Body of pancreas (tissue), 4 donors: ENCODE measurements at regions not wholly inside any gene's neighbourhood (a gene's known extent, or its start where the extent isn't known, plus 50 kb on each side); places are given as distances from the start of the nearest gene placed in this dataset.

Experiments
- ATAC-seq: fragments of 150-250 bp; one replicate; pipeline ENCODE4 v1.9.1; 2016
- DNase-seq, 4 donors: peaks; one replicate each; pipeline ENCODE4 v3.0.0-alpha.2; 2019
- H3K27ac ChIP-seq, 4 donors: fragments of 200-600 bp; sonication (generic); 1 replicate in 3 of 4; 2 replicates in 1 of 4; pipeline versions ENCODE4 v1.5.1 to v1.6.1; 2016 to 2019; ENCODE audit warnings: mild to moderate bottlenecking in 1 of 4, mixed read lengths in 1 of 4, moderate library complexity in 1 of 4
- H3K27me3 ChIP-seq, 2 donors: fragments of 200-600 bp; sonication (generic); one replicate each; pipeline ENCODE4 v1.6.0; 2016; ENCODE audit warnings: mild to moderate bottlenecking in 1 of 2
- H3K36me3 ChIP-seq, 2 donors: fragments of 200-600 bp; sonication (generic); replicated peaks in 1 of 2; 2 replicates each; pipeline ENCODE4 v1.5.1; 2016; ENCODE audit warnings: low read depth in 2 of 2; ENCODE audit not compliant: insufficient read depth in 1 of 2
- H3K4me1 ChIP-seq: fragments of 200-600 bp; sonication (generic); one replicate; pipeline ENCODE4 v1.6.0; 2016
- H3K4me3 ChIP-seq, 2 donors: fragments of 200-600 bp; sonication (generic); 1 replicate in 1 of 2; 2 replicates in 1 of 2; pipeline ENCODE4 v1.5.1; 2016 to 2019
- H3K9me3 ChIP-seq, 3 donors: fragments of 200-600 bp; sonication (generic); 1 replicate in 2 of 3; 2 replicates in 1 of 3; pipeline ENCODE4 v1.5.1; 2016
- POLR2A ChIP-seq, 3 donors: fragments of 450-650 bp; IDR thresholded peaks; one replicate each; pipeline ENCODE4 v1.6.1; 2016; ENCODE audit warnings: antibody characterized with exemption in 3 of 3, mild to moderate bottlenecking in 2 of 3
- WGBS, 2 donors: methylation state at CpG; one replicate each; pipeline ENCODE4 v1.1.5; 2017; 5-methylcytosine and 5-hydroxymethylcytosine counted together
- intact Hi-C: fragments of 100-400 bp; cut with DNase I; formaldehyde crosslinking; loops from one replicate; pipeline ENCODE4 v1.15.1; 2023
- TF ChIP-seq, protein P1 (sequence below), 7 experiments: fragments of 450-650 bp in 4 of 7; fragments of 200-600 bp in 3 of 7; sonication (generic) in 3 of 7; IDR thresholded peaks; one replicate each; pipeline ENCODE4 v1.5.1; 2016 to 2019; ENCODE audit warnings: antibody characterized with exemption in 7 of 7

DNA sequence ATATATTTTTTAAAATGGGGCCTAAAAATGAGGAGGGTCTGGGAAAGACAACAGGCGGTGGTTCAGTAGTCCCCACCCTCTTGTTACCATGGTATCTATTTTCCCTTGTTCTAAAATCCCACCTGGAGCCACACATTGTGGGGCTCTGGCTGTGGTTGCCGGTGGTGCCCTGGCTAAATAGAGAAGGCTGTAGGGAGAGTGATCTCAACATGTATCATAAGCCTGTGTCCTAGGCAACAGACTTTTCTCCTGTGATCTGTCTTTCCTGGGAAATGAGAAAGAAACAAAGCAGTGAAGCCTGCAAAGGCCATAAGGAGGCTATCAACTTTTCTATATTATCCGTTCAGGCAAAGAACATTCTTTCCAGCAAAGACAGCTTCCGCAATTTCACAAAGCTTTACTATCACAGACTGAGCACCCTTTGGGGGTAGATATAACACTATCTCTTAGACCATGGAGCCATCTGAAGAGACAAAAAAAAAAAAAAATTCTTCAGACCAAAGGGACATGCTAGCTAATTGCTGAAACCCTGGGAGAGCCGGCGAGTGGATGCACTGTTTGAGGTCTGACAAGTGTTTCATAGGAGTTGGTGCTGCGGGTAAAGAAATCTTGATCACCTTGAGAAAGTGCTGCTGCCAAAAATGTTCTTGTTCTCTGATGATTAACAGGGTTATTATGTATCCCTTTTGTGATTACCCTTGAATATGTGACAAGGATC, 879.2 kb upstream of the DDX18 start:
- intact Hi-C loops, result no loop called here
- WGBS, 2 donors, result 53 to 68% methylated on average over 7 of the region's 7 CpGs
- no peaks in the 10 kb centered on the region for H3K36me3 ChIP-seq
- no peak overlapping the region for H3K27ac ChIP-seq
- no peaks in the 10 kb centered on the region for H3K27me3 ChIP-seq
- ATAC-seq (no peak), DNase-seq (no peak)
- H3K4me1 ChIP-seq, result no peaks in the 10 kb centered on the region
- no peak for TF ChIP-seq POLR2A (IDR thresholded peaks at IDR 0.05)
- TF ChIP-seq, protein P1, sequence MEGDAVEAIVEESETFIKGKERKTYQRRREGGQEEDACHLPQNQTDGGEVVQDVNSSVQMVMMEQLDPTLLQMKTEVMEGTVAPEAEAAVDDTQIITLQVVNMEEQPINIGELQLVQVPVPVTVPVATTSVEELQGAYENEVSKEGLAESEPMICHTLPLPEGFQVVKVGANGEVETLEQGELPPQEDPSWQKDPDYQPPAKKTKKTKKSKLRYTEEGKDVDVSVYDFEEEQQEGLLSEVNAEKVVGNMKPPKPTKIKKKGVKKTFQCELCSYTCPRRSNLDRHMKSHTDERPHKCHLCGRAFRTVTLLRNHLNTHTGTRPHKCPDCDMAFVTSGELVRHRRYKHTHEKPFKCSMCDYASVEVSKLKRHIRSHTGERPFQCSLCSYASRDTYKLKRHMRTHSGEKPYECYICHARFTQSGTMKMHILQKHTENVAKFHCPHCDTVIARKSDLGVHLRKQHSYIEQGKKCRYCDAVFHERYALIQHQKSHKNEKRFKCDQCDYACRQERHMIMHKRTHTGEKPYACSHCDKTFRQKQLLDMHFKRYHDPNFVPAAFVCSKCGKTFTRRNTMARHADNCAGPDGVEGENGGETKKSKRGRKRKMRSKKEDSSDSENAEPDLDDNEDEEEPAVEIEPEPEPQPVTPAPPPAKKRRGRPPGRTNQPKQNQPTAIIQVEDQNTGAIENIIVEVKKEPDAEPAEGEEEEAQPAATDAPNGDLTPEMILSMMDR (IDR thresholded peaks at IDR 0.05), result no peak
- no peaks in the 10 kb centered on the region for H3K9me3 ChIP-seq
- no peak overlapping the region for H3K4me3 ChIP-seq

DNA sequence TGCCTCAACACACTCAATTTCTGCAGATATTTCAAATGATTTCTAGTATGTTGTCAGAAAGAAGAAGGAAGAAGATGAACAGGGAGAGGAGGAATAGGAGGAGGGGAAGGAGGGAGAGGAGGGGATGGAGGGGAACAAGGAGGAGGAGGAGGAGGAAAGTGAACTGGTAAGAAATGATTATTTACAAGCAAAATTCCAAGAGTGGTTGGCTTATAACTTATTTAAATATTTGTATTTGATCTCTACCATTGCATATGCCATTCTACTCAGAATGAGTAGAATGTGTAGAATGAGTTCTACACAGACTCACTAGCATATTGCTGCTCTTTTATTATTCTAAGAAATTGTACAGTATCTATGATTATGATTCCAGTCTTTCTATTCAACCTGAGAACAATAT, 866.2 kb upstream of the DDX18 start:
- Histone ChIP-seq H3K27ac (no peak overlapping the region), H3K9me3 (no peaks in the 10 kb centered on the region), H3K4me1 (no peaks in the 10 kb centered on the region), H3K36me3 (no peaks in the 10 kb centered on the region), H3K4me3 (no peak overlapping the region), H3K27me3 (no peaks in the 10 kb centered on the region)
- TF ChIP-seq, protein P1 (IDR thresholded peaks at IDR 0.05), result no peak
- TF ChIP-seq POLR2A (IDR thresholded peaks at IDR 0.05), result no peak
- ATAC-seq, result no peak
- no peak for DNase-seq
- intact Hi-C loops, result no loop called here

DNA sequence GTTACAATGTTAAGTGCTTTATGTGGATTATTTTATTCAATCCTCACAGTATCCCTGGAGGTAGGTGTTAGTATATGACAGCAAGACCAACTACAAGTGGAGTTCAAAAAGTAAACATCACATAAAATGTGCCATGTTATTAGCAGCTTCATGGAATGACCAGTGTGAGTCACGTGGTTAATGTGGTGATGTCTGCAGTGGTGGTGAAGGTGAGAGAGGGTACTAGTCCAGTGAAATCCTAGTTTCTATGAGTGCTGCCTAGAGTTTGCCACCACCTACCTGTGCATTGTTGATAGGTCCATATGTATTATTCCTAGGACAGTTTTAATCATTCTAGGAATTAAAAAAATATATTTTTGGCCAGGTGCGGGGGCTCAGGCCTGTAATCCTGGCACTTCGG, 865.2 kb upstream of the DDX18 start:
- Histone ChIP-seq H3K27me3 (no peaks in the 10 kb centered on the region), H3K27ac (no peak overlapping the region), H3K36me3 (no peaks in the 10 kb centered on the region), H3K4me1 (no peaks in the 10 kb centered on the region), H3K4me3 (no peak overlapping the region), H3K9me3 (no peaks in the 10 kb centered on the region)
- 76 to 85% methylated on average over 3 of the region's 3 CpGs for WGBS, 2 donors
- TF ChIP-seq POLR2A (IDR thresholded peaks at IDR 0.05), result no peak
- TF ChIP-seq, protein P1 (IDR thresholded peaks at IDR 0.05), result no peak
- DNase-seq (no peak), ATAC-seq (no peak)
- intact Hi-C loops, result no loop called here

DNA sequence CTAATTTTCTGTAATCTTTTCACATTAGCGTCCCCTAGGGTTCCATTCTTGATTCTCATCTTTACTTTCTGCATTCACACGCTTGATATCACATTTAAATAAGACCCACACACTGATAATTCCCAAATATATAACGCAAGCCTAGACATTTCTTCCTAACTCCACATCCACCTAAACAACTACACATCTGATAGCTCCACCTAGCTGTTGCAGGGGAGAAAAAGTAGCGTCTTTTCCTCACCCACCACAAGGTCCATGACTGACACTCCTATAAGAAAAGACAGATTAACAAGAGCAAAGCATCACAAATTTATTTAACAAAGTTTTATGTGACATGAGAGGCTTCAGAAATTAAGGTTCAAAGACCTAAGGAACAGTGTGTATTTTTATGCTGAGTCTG, 862.2 kb upstream of the DDX18 start:
- TF ChIP-seq, protein P1 (IDR thresholded peaks at IDR 0.05), result peak in 2 of 7 experiments; percentile 5 to 12
- no peak for TF ChIP-seq POLR2A (IDR thresholded peaks at IDR 0.05)
- DNase-seq (no peak), ATAC-seq (no peak)
- Histone ChIP-seq H3K9me3 (no peaks in the 10 kb centered on the region), H3K27me3 (no peaks in the 10 kb centered on the region), H3K4me3 (no peak overlapping the region), H3K4me1 (no peaks in the 10 kb centered on the region), H3K36me3 (no peaks in the 10 kb centered on the region), H3K27ac (no peak overlapping the region)
- 18 to 20% methylated on average over 4 of the region's 4 CpGs for WGBS, 2 donors
- intact Hi-C loops, result no loop called here

DNA sequence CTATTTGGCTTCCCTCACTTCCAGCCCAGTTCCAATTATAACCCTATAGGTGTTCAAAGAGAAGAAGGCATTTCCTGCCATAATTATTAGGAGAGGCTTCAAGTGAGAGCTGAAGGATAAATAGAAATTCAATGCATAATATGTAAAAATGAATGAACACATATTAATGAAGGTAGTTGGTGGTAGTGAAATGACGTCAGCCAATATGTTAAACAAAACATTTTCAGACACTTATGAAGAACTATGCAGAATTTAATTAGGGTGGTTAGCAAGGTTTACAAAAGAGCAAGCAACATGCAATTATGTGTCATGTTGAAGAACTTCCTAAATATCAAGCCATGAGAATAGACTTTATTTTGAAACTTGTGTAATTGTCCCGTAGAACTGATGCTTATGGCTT, 858.8 kb upstream of the DDX18 start:
- no peak overlapping the region for H3K27ac ChIP-seq
- DNase-seq (no peak), ATAC-seq (no peak)
- H3K27me3 ChIP-seq, result no peaks in the 10 kb centered on the region
- intact Hi-C loops, result no loop called here
- H3K36me3 ChIP-seq, result no peaks in the 10 kb centered on the region
- H3K4me3 ChIP-seq, result no peak overlapping the region
- WGBS, 2 donors, result 63 to 72% methylated on average over 2 of the region's 2 CpGs
- no peak for TF ChIP-seq POLR2A (IDR thresholded peaks at IDR 0.05)
- TF ChIP-seq, protein P1 (IDR thresholded peaks at IDR 0.05), result no peak
- no peaks in the 10 kb centered on the region for H3K9me3 ChIP-seq
- H3K4me1 ChIP-seq, result no peaks in the 10 kb centered on the region
